ENCODE measurements at regions not wholly inside any gene's neighbourhood (a gene's known extent, or its start where the extent isn't known, plus 50 kb on each side); places are given as distances from the start of the nearest gene placed in this dataset.

- Histone ChIP-seq H3K27me3 (ENCODE audit: insufficient read depth, poor library complexity, severe bottlenecking) (no peaks in the 10 kb centered on the region), H3K27ac (replicated peaks) (no peak overlapping the region), H3K4me3 (replicated peaks; ENCODE audit: insufficient read depth, low read length) (no peak overlapping the region)
- TF ChIP-seq SPI1 (IDR thresholded peaks at IDR 0.05; ENCODE audit: borderline replicate concordance, low read depth), result no peak
- TF ChIP-seq POLR2AphosphoS5 (IDR thresholded peaks at IDR 0.05; ENCODE audit: low read depth), result no peak
- no peak for TF ChIP-seq GABPA (IDR thresholded peaks at IDR 0.05; ENCODE audit: low read depth)
- no peak for TF ChIP-seq CTCF (IDR thresholded peaks at IDR 0.05; ENCODE audit: insufficient read depth, low read length)
- TF ChIP-seq, protein P1, sequence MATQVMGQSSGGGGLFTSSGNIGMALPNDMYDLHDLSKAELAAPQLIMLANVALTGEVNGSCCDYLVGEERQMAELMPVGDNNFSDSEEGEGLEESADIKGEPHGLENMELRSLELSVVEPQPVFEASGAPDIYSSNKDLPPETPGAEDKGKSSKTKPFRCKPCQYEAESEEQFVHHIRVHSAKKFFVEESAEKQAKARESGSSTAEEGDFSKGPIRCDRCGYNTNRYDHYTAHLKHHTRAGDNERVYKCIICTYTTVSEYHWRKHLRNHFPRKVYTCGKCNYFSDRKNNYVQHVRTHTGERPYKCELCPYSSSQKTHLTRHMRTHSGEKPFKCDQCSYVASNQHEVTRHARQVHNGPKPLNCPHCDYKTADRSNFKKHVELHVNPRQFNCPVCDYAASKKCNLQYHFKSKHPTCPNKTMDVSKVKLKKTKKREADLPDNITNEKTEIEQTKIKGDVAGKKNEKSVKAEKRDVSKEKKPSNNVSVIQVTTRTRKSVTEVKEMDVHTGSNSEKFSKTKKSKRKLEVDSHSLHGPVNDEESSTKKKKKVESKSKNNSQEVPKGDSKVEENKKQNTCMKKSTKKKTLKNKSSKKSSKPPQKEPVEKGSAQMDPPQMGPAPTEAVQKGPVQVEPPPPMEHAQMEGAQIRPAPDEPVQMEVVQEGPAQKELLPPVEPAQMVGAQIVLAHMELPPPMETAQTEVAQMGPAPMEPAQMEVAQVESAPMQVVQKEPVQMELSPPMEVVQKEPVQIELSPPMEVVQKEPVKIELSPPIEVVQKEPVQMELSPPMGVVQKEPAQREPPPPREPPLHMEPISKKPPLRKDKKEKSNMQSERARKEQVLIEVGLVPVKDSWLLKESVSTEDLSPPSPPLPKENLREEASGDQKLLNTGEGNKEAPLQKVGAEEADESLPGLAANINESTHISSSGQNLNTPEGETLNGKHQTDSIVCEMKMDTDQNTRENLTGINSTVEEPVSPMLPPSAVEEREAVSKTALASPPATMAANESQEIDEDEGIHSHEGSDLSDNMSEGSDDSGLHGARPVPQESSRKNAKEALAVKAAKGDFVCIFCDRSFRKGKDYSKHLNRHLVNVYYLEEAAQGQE (IDR thresholded peaks at IDR 0.05; ENCODE audit: insufficient replicate concordance, low read depth), result no peak
- DNase-seq (ENCODE audit: low read depth in 1 of 2, low spot score in 1 of 2), result no peak
Observed at GRCh38 chr12:131529196-131530040, 181.5 kb upstream of the SFSWAP start.

DNA sequence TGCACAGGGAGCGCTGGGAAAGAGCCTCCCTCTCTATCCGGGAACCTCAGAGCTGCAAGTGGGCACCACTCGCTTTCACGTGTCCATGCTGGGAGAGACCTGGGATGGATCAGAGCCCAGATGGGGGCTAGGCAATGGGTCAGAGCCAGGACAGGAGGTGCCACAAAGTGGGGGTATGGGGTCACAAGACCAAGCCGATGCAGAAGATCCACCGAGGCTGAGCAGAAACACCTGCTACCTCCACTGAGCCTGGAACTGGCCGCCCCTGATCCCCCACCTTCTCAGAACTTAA is 180.9 kb upstream of the SFSWAP start:
- Histone ChIP-seq H3K27me3 (ENCODE audit: insufficient read depth, poor library complexity, severe bottlenecking) (no peaks in the 10 kb centered on the region), H3K27ac (replicated peaks) (no peak overlapping the region)
- TF ChIP-seq, protein P1 (IDR thresholded peaks at IDR 0.05; ENCODE audit: insufficient replicate concordance, low read depth), result no peak
- no peak for TF ChIP-seq SPI1 (IDR thresholded peaks at IDR 0.05; ENCODE audit: borderline replicate concordance, low read depth)
- no peak for TF ChIP-seq GABPA (IDR thresholded peaks at IDR 0.05; ENCODE audit: low read depth)
- no peak for TF ChIP-seq CTCF (IDR thresholded peaks at IDR 0.05; ENCODE audit: insufficient read depth, low read length)
- no peak for TF ChIP-seq POLR2AphosphoS5 (IDR thresholded peaks at IDR 0.05; ENCODE audit: low read depth)

GRCh38 chr12:131530422-131530821 is 180.5 kb upstream of the SFSWAP start:
- DNase-seq (ENCODE audit: low read depth in 1 of 2, low spot score in 1 of 2), result no peak

More for the DNA sequence above, 180.9 kb upstream of the SFSWAP start:
- DNase-seq (ENCODE audit: low read depth in 1 of 2, low spot score in 1 of 2), result no peak
- H3K4me3 ChIP-seq (replicated peaks; ENCODE audit: insufficient read depth, low read length), result no peak overlapping the region

More at GRCh38 chr12:131530422-131530821, 180.5 kb upstream of the SFSWAP start:
- TF ChIP-seq, protein P1 (IDR thresholded peaks at IDR 0.05; ENCODE audit: insufficient replicate concordance, low read depth), result no peak
- TF ChIP-seq CTCF (IDR thresholded peaks at IDR 0.05; ENCODE audit: insufficient read depth, low read length) (no peak), POLR2AphosphoS5 (IDR thresholded peaks at IDR 0.05; ENCODE audit: low read depth) (no peak), SPI1 (IDR thresholded peaks at IDR 0.05; ENCODE audit: borderline replicate concordance, low read depth) (no peak), GABPA (IDR thresholded peaks at IDR 0.05; ENCODE audit: low read depth) (no peak)
- no peaks in the 10 kb centered on the region for H3K27me3 ChIP-seq (ENCODE audit: insufficient read depth, poor library complexity, severe bottlenecking)
- H3K27ac ChIP-seq (replicated peaks), result no peak overlapping the region
- no peak overlapping the region for H3K4me3 ChIP-seq (replicated peaks; ENCODE audit: insufficient read depth, low read length)
